ENCODE measurements at regions not wholly inside any gene's neighbourhood (a gene's known extent, or its start where the extent isn't known, plus 50 kb on each side); places are given as distances from the start of the nearest gene placed in this dataset.

DNA sequence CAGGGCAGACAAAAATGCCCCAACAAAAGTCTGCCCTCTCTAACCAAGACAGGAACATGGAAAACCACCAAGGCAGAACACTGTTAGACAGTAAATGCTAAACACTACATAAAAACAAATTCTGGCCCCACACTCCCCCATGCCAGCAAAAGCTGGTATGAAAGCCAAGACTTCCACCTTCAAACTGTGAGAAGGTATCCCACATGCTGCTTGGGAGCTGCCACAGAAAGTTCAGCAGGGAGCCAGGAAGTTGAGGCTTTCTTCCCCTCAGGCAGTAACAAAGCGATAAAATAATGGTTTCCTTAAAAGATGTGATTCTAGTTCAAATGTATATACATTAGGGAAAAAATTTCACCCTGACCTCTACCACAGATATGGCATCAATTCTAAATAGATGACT lies 770.4 kb upstream of the NDST4 start:
- intact Hi-C loops (cut with DNase I, micrococcal nuclease) = no loop called here
- Histone ChIP-seq H3K27me3 (ENCODE audit: control insufficient read depth in 1 of 2, insufficient read depth in 2 of 2, low read length in 2 of 2) (no peaks in the 10 kb centered on the region), H3K4me3 (ENCODE audit: low read length) (no peak overlapping the region), H3K36me3 (ENCODE audit: insufficient read depth, low read length) (no peaks in the 10 kb centered on the region), H3K4me1 (ENCODE audit: insufficient read depth, low read length) (no peaks in the 10 kb centered on the region), H3K9me3 (ENCODE audit: control insufficient read depth in 1 of 2, insufficient read depth in 1 of 2, low read length in 2 of 2) (peaks cover 0 to 4% of the 10 kb centered on the region in 2 experiments), H3K27ac (ENCODE audit: low read depth in 1 of 2, low read length in 2 of 2) (no peak overlapping the region)
- no peaks in the 10 kb centered on the region for H3K4me1 Mint-ChIP-seq (ENCODE audit: low read depth)
- DNase-seq (no peak), ATAC-seq (ENCODE audit: poor library complexity) (no peak)
- H3K36me3 Mint-ChIP-seq (ENCODE audit: low read depth) = no peaks in the 10 kb centered on the region
- ChIA-PET CTCF (no interaction called here), POLR2A (no interaction called here)
- no peaks in the 10 kb centered on the region for H3K27me3 Mint-ChIP-seq
- H3K4me3 Mint-ChIP-seq = no peak overlapping the region
- H3K27ac Mint-ChIP-seq = no peak overlapping the region
- peaks cover 2% of the 10 kb centered on the region for H3K9me3 Mint-ChIP-seq
- TF ChIP-seq, protein P1, sequence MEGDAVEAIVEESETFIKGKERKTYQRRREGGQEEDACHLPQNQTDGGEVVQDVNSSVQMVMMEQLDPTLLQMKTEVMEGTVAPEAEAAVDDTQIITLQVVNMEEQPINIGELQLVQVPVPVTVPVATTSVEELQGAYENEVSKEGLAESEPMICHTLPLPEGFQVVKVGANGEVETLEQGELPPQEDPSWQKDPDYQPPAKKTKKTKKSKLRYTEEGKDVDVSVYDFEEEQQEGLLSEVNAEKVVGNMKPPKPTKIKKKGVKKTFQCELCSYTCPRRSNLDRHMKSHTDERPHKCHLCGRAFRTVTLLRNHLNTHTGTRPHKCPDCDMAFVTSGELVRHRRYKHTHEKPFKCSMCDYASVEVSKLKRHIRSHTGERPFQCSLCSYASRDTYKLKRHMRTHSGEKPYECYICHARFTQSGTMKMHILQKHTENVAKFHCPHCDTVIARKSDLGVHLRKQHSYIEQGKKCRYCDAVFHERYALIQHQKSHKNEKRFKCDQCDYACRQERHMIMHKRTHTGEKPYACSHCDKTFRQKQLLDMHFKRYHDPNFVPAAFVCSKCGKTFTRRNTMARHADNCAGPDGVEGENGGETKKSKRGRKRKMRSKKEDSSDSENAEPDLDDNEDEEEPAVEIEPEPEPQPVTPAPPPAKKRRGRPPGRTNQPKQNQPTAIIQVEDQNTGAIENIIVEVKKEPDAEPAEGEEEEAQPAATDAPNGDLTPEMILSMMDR (IDR thresholded peaks at IDR 0.05) = no peak

DNA sequence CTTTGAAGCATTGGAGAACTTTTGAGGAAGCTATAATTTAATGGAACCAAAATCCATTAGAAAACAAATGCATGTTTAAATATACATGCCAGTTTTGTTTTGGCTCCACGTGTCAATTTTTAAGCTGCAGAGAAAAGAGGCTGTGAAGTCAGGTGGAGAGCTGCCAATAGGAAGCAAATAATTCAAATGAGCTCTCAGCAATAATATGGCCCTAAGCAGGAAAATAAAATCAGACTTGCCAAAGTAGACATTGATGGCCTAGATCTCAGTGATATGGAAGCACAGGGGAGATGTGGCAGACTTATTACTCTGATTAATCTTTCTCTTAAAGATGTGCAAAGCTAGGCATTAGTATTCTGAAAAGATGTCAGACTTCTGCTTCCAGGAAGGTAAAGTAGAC lies 769.8 kb upstream of the NDST4 start:
- no peak for ATAC-seq (ENCODE audit: poor library complexity)
- H3K36me3 ChIP-seq (ENCODE audit: insufficient read depth, low read length) = no peaks in the 10 kb centered on the region
- no peaks in the 10 kb centered on the region for H3K4me1 Mint-ChIP-seq (ENCODE audit: low read depth)
- H3K27me3 ChIP-seq (ENCODE audit: control insufficient read depth in 1 of 2, insufficient read depth in 2 of 2, low read length in 2 of 2) = no peaks in the 10 kb centered on the region
- CTCF ChIA-PET = no interaction called here
- H3K36me3 Mint-ChIP-seq (ENCODE audit: low read depth) = no peaks in the 10 kb centered on the region
- no peaks in the 10 kb centered on the region for H3K4me1 ChIP-seq (ENCODE audit: insufficient read depth, low read length)
- TF ChIP-seq, protein P1 (IDR thresholded peaks at IDR 0.05) = no peak
- DNase-seq = no peak
- no peak overlapping the region for H3K4me3 ChIP-seq (ENCODE audit: low read length)
- peaks cover 0 to 4% of the 10 kb centered on the region in 2 experiments for H3K9me3 ChIP-seq (ENCODE audit: control insufficient read depth in 1 of 2, insufficient read depth in 1 of 2, low read length in 2 of 2)
- no peaks in the 10 kb centered on the region for H3K27me3 Mint-ChIP-seq
- H3K27ac ChIP-seq (ENCODE audit: low read depth in 1 of 2, low read length in 2 of 2) = no peak overlapping the region
- H3K27ac Mint-ChIP-seq = no peak overlapping the region
- no peak overlapping the region for H3K4me3 Mint-ChIP-seq
- intact Hi-C loops (cut with DNase I, micrococcal nuclease) = no loop called here
- H3K9me3 Mint-ChIP-seq = peaks cover 2% of the 10 kb centered on the region
- POLR2A ChIA-PET = no interaction called here

DNA sequence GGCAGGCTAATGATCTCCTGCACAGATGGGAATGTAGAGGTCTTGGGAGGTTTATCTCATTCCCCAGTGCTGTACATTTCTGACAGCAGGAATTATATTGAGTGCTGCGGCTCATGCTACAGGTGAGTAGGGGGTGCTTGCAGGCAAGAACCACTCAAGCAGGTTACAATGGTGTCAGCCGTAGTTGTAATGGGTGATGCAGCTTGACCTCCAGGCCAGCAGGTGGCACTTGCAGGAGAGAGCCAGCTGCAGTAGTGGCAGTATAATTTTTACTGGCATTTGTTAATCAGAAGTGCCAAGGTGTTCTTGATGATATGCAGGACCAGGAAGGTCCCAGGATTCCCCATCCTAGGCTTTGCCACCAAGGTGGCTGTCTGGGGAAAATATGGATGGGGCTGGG lies 759.6 kb upstream of the NDST4 start:
- DNase-seq (no peak), ATAC-seq (ENCODE audit: poor library complexity) (no peak)
- ChIA-PET POLR2A (no interaction called here), CTCF (no interaction called here)
- Histone ChIP-seq H3K4me3 (ENCODE audit: low read length) (no peak overlapping the region), H3K27ac (ENCODE audit: low read depth in 1 of 2, low read length in 2 of 2) (no peak overlapping the region), H3K27me3 (ENCODE audit: control insufficient read depth in 1 of 2, insufficient read depth in 2 of 2, low read length in 2 of 2) (no peaks in the 10 kb centered on the region), H3K4me1 (ENCODE audit: insufficient read depth, low read length) (no peaks in the 10 kb centered on the region), H3K9me3 (ENCODE audit: control insufficient read depth in 1 of 2, insufficient read depth in 1 of 2, low read length in 2 of 2) (peaks cover 0 to 6% of the 10 kb centered on the region in 2 experiments), H3K36me3 (ENCODE audit: insufficient read depth, low read length) (no peaks in the 10 kb centered on the region)
- intact Hi-C loops (cut with DNase I, micrococcal nuclease) = no loop called here
- no peaks in the 10 kb centered on the region for H3K36me3 Mint-ChIP-seq (ENCODE audit: low read depth)
- H3K27me3 Mint-ChIP-seq = no peaks in the 10 kb centered on the region
- TF ChIP-seq, protein P1 (IDR thresholded peaks at IDR 0.05) = no peak
- no peak overlapping the region for H3K4me3 Mint-ChIP-seq
- no peaks in the 10 kb centered on the region for H3K4me1 Mint-ChIP-seq (ENCODE audit: low read depth)
- H3K9me3 Mint-ChIP-seq = peaks cover 3% of the 10 kb centered on the region
- H3K27ac Mint-ChIP-seq = no peak overlapping the region
